ENCODE measurements at regions not wholly inside any gene's neighbourhood (a gene's known extent, or its start where the extent isn't known, plus 50 kb on each side); places are given as distances from the start of the nearest gene placed in this dataset.

DNA sequence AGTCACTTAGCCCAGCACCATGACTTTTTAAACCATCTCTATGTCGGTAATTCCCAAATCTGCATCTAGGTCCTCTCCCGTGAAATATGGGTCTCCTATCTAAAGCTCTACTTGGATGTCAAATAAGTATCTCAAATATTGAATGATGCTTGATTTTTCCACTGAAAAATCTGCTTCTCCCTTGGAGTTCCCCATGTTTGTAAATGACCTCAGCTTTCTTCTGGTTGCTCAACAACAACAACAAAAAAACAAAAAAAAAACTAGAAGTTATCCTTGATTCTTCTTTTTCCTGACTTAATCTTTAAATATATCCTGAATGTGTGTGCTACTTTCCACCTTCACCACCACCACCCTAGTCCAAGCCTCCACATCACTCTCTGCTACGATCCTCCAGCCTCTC is 307.5 kb upstream of the UBE2E2 start:
- no peaks in the 10 kb centered on the region for H3K36me3 ChIP-seq
- H3K27me3 ChIP-seq, result no peaks in the 10 kb centered on the region
- intact Hi-C loops (cut with DNase I; ENCODE audit: low total_unique reads), result no loop called here
- no peak overlapping the region for H3K27ac ChIP-seq
- DNase-seq, result no peak
- no peak overlapping the region for H3K4me3 ChIP-seq
- H3K9me3 ChIP-seq, result no peaks in the 10 kb centered on the region
- peaks cover 6 to 15% of the 10 kb centered on the region in 2 donors for H3K4me1 ChIP-seq
- TF ChIP-seq CTCF (IDR thresholded peaks at IDR 0.05) (no peak), POLR2A (IDR thresholded peaks at IDR 0.05) (no peak)

DNA sequence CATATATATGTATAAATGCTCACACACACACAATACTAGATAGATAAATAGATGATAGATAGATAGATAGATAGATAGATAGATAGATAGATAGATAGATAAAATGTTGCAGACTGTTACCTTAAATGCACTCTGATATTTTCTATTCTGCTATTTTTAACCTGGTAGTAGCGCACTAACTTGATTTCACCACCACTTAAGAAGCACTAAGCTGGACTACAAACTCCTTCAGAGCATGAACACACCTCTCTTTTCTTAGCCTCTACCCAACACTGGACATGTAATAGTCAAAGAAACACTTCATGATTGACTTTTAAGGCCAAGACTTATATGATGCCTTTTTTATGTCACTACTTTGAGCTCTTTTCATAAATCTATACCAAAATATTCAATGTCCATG is 304.6 kb upstream of the UBE2E2 start:
- H3K36me3 ChIP-seq, result no peaks in the 10 kb centered on the region
- DNase-seq, result no peak
- TF ChIP-seq CTCF (IDR thresholded peaks at IDR 0.05), result no peak
- TF ChIP-seq POLR2A (IDR thresholded peaks at IDR 0.05), result no peak
- H3K27me3 ChIP-seq, result no peaks in the 10 kb centered on the region
- no peak overlapping the region for H3K27ac ChIP-seq
- intact Hi-C loops (cut with DNase I; ENCODE audit: low total_unique reads), result no loop called here
- no peaks in the 10 kb centered on the region for H3K9me3 ChIP-seq
- no peak overlapping the region for H3K4me3 ChIP-seq
- peaks cover 6 to 15% of the 10 kb centered on the region in 2 donors for H3K4me1 ChIP-seq

GRCh38 chr3:22899441-22899840 is 303.7 kb upstream of the UBE2E2 start:
- intact Hi-C loops (cut with DNase I; ENCODE audit: low total_unique reads), result no loop called here
- Histone ChIP-seq H3K36me3 (no peaks in the 10 kb centered on the region), H3K9me3 (no peaks in the 10 kb centered on the region), H3K27me3 (no peaks in the 10 kb centered on the region), H3K27ac (no peak overlapping the region), H3K4me1 (peaks cover 6 to 7% of the 10 kb centered on the region in 2 donors), H3K4me3 (no peak overlapping the region)
- TF ChIP-seq POLR2A (IDR thresholded peaks at IDR 0.05), result no peak
- DNase-seq, result no peak

DNA sequence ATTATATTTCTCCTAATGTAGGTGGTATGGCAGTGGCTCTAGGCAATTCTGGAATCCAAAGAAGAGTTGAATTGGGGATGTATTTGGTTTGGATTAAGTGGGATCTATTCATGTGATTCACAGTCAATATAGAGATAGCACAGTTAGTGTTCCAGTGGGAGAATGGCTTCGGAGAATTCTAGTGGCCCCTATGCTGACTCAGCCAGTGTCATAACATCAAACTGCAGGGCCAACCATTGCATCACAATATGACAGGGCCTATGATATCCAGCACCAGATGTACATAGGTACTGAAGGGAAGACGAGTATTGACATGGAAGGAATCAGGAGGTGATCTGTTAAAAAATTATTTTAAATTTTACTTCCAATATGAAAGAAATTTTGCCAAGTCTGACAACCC is 302.8 kb upstream of the UBE2E2 start:
- Histone ChIP-seq H3K36me3 (no peaks in the 10 kb centered on the region), H3K9me3 (no peaks in the 10 kb centered on the region), H3K4me1 (peaks cover 0 to 6% of the 10 kb centered on the region in 2 donors), H3K27ac (no peak overlapping the region), H3K27me3 (no peaks in the 10 kb centered on the region), H3K4me3 (no peak overlapping the region)
- no peak for DNase-seq
- TF ChIP-seq CTCF (IDR thresholded peaks at IDR 0.05) (no peak), POLR2A (IDR thresholded peaks at IDR 0.05) (no peak)
- intact Hi-C loops (cut with DNase I; ENCODE audit: low total_unique reads), result no loop called here

- no peak for DNase-seq
- Histone ChIP-seq H3K27ac (no peak overlapping the region), H3K9me3 (no peaks in the 10 kb centered on the region), H3K36me3 (no peaks in the 10 kb centered on the region), H3K4me1 (peaks cover 0 to 6% of the 10 kb centered on the region in 2 donors), H3K27me3 (no peaks in the 10 kb centered on the region), H3K4me3 (no peak overlapping the region)
- no peak for TF ChIP-seq POLR2A (IDR thresholded peaks at IDR 0.05)
- no peak for TF ChIP-seq CTCF (IDR thresholded peaks at IDR 0.05)
- intact Hi-C loops (cut with DNase I; ENCODE audit: low total_unique reads), result no loop called here
Measured at GRCh38 chr3:22901684-22902083, 301.4 kb upstream of the UBE2E2 start.

GRCh38 chr3:22907161-22907780 is 295.9 kb upstream of the UBE2E2 start:
- TF ChIP-seq POLR2A (IDR thresholded peaks at IDR 0.05), result no peak
- TF ChIP-seq CTCF (IDR thresholded peaks at IDR 0.05), result no peak
- no peaks in the 10 kb centered on the region for H3K27me3 ChIP-seq
- intact Hi-C loops (cut with DNase I; ENCODE audit: low total_unique reads), result no loop called here
- H3K9me3 ChIP-seq, result no peaks in the 10 kb centered on the region
- no peak overlapping the region for H3K4me3 ChIP-seq
- no peaks in the 10 kb centered on the region for H3K36me3 ChIP-seq
- no peak overlapping the region for H3K27ac ChIP-seq
- no peaks in the 10 kb centered on the region for H3K4me1 ChIP-seq
- no peak for DNase-seq
